ENCODE measurements at regions not wholly inside any gene's neighbourhood (a gene's known extent, or its start where the extent isn't known, plus 50 kb on each side); places are given as distances from the start of the nearest gene placed in this dataset.

GRCh38 chr21:31604591-31605190 lies 54.8 kb upstream of the SOD1 start:
- no peaks in the 10 kb centered on the region for H3K79me2 ChIP-seq
- TF ChIP-seq EZH2phosphoT487 (IDR thresholded peaks at IDR 0.05; ENCODE audit: low read depth, severe bottlenecking, unreplicated experiment) (no peak), CTCF (IDR thresholded peaks at IDR 0.05; ENCODE audit: poor library complexity) (peak; percentile 94)
- WGBS (ENCODE audit: low lambda C conversion rate, missing lambda C conversion rate) = 46% methylated on average over 11 of the region's 11 CpGs
- no peaks in the 10 kb centered on the region for H3K36me3 ChIP-seq (replicated peaks; ENCODE audit: insufficient read depth, low read depth)
- H3K9me2 ChIP-seq (replicated peaks; ENCODE audit: insufficient read depth) = no peaks in the 10 kb centered on the region
- H3K4me2 ChIP-seq = no peak overlapping the region
- no peak overlapping the region for H2AFZ ChIP-seq
- no peaks in the 10 kb centered on the region for H4K20me1 ChIP-seq (ENCODE audit: insufficient read depth, poor library complexity, severe bottlenecking)
- no peaks in the 10 kb centered on the region for H3K4me1 ChIP-seq (ENCODE audit: insufficient read depth)
- no peak overlapping the region for H3K27ac ChIP-seq
- H3K4me3 ChIP-seq = no peak overlapping the region
- H3K27me3 ChIP-seq = no peaks in the 10 kb centered on the region
- H3K9me3 ChIP-seq (ENCODE audit: low read depth) = no peaks in the 10 kb centered on the region
- peak; percentile 89 for DNase-seq (ENCODE audit: low spot score)

GRCh38 chr21:31599563-31599962 lies 59.9 kb upstream of the SOD1 start:
- no peak for DNase-seq (ENCODE audit: low spot score)
- no peak overlapping the region for H3K4me3 ChIP-seq
- H3K4me1 ChIP-seq (ENCODE audit: insufficient read depth) = no peaks in the 10 kb centered on the region
- no peak overlapping the region for H3K27ac ChIP-seq
- no peak for TF ChIP-seq CTCF (IDR thresholded peaks at IDR 0.05; ENCODE audit: poor library complexity)
- TF ChIP-seq EZH2phosphoT487 (IDR thresholded peaks at IDR 0.05; ENCODE audit: low read depth, severe bottlenecking, unreplicated experiment) = no peak
- TF ChIP-seq EZH2 (IDR thresholded peaks at IDR 0.05; ENCODE audit: borderline replicate concordance) = no peak
- no peaks in the 10 kb centered on the region for H3K9me3 ChIP-seq (ENCODE audit: low read depth)
- H3K4me2 ChIP-seq = no peak overlapping the region
- no peaks in the 10 kb centered on the region for H4K20me1 ChIP-seq (ENCODE audit: insufficient read depth, poor library complexity, severe bottlenecking)
- H3K9me2 ChIP-seq (replicated peaks; ENCODE audit: insufficient read depth) = no peaks in the 10 kb centered on the region
- no peak overlapping the region for H2AFZ ChIP-seq
- no peaks in the 10 kb centered on the region for H3K36me3 ChIP-seq (replicated peaks; ENCODE audit: insufficient read depth, low read depth)
- H3K79me2 ChIP-seq = no peaks in the 10 kb centered on the region
- H3K27me3 ChIP-seq = no peaks in the 10 kb centered on the region
- 86% methylated on average over 5 of the region's 5 CpGs for WGBS (ENCODE audit: low lambda C conversion rate, missing lambda C conversion rate)

GRCh38 chr21:31599013-31599412 lies 60.5 kb upstream of the SOD1 start:
- Histone ChIP-seq H3K9me2 (replicated peaks; ENCODE audit: insufficient read depth) (no peaks in the 10 kb centered on the region), H2AFZ (no peak overlapping the region), H3K4me2 (no peak overlapping the region), H3K79me2 (no peaks in the 10 kb centered on the region), H4K20me1 (ENCODE audit: insufficient read depth, poor library complexity, severe bottlenecking) (no peaks in the 10 kb centered on the region), H3K4me1 (ENCODE audit: insufficient read depth) (no peaks in the 10 kb centered on the region), H3K4me3 (no peak overlapping the region), H3K27me3 (no peaks in the 10 kb centered on the region), H3K27ac (no peak overlapping the region), H3K36me3 (replicated peaks; ENCODE audit: insufficient read depth, low read depth) (no peaks in the 10 kb centered on the region), H3K9me3 (ENCODE audit: low read depth) (no peaks in the 10 kb centered on the region)
- no peak for DNase-seq (ENCODE audit: low spot score)
- TF ChIP-seq EZH2phosphoT487 (IDR thresholded peaks at IDR 0.05; ENCODE audit: low read depth, severe bottlenecking, unreplicated experiment) (no peak), EZH2 (IDR thresholded peaks at IDR 0.05; ENCODE audit: borderline replicate concordance) (no peak), CTCF (IDR thresholded peaks at IDR 0.05; ENCODE audit: poor library complexity) (no peak)
- WGBS (ENCODE audit: low lambda C conversion rate, missing lambda C conversion rate) = 66% methylated on average over 3 of the region's 3 CpGs

GRCh38 chr21:31597683-31598082 lies 61.8 kb upstream of the SOD1 start:
- no peaks in the 10 kb centered on the region for H3K27me3 ChIP-seq
- H3K9me2 ChIP-seq (replicated peaks; ENCODE audit: insufficient read depth) = no peaks in the 10 kb centered on the region
- H3K4me1 ChIP-seq (ENCODE audit: insufficient read depth) = no peaks in the 10 kb centered on the region
- no peak for DNase-seq (ENCODE audit: low spot score)
- H4K20me1 ChIP-seq (ENCODE audit: insufficient read depth, poor library complexity, severe bottlenecking) = no peaks in the 10 kb centered on the region
- no peak overlapping the region for H3K27ac ChIP-seq
- WGBS (ENCODE audit: low lambda C conversion rate, missing lambda C conversion rate) = 89% methylated on average over 14 of the region's 14 CpGs
- H2AFZ ChIP-seq = no peak overlapping the region
- no peaks in the 10 kb centered on the region for H3K9me3 ChIP-seq (ENCODE audit: low read depth)
- no peak overlapping the region for H3K4me2 ChIP-seq
- H3K36me3 ChIP-seq (replicated peaks; ENCODE audit: insufficient read depth, low read depth) = no peaks in the 10 kb centered on the region
- no peaks in the 10 kb centered on the region for H3K79me2 ChIP-seq
- no peak overlapping the region for H3K4me3 ChIP-seq
- TF ChIP-seq EZH2 (IDR thresholded peaks at IDR 0.05; ENCODE audit: borderline replicate concordance) = no peak
- TF ChIP-seq EZH2phosphoT487 (IDR thresholded peaks at IDR 0.05; ENCODE audit: low read depth, severe bottlenecking, unreplicated experiment) = no peak
- no peak for TF ChIP-seq CTCF (IDR thresholded peaks at IDR 0.05; ENCODE audit: poor library complexity)

Measured in hepatocyte (in vitro differentiated cells).